ENCODE measurements at regions not wholly inside any gene's neighbourhood (a gene's known extent, or its start where the extent isn't known, plus 50 kb on each side); places are given as distances from the start of the nearest gene placed in this dataset.
"Not testable (repeated sequence)": the region's sequence is repeated elsewhere in the genome, so short reads cannot be mapped to it uniquely, and the experiment has no call there.

GRCh38 chr1:4124631-4125145 lies 224.6 kb upstream of the C1orf174 start:
- no peak for DNase-seq

- DNase-seq = no peak
Observed at GRCh38 chr1:4126251-4126650, 226.2 kb upstream of the C1orf174 start.

GRCh38 chr1:4126731-4127591 lies 226.9 kb upstream of the C1orf174 start:
- no peak for DNase-seq

GRCh38 chr1:4127592-4128140 lies 227.6 kb upstream of the C1orf174 start:
- DNase-seq = no peak

- DNase-seq = no peak
Observed at GRCh38 chr1:4128616-4129015, 228.5 kb upstream of the C1orf174 start.

GRCh38 chr1:4129693-4130092 lies 229.6 kb upstream of the C1orf174 start:
- no peak for DNase-seq

GRCh38 chr1:4130096-4130495 lies 230.0 kb upstream of the C1orf174 start:
- no peak for DNase-seq

- no peak for DNase-seq
Observed at GRCh38 chr1:4131734-4132133, 231.7 kb upstream of the C1orf174 start.

- DNase-seq = no peak
Observed at GRCh38 chr1:4132352-4133296, 232.6 kb upstream of the C1orf174 start.

GRCh38 chr1:4133297-4133938 lies 233.3 kb upstream of the C1orf174 start:
- no peak for DNase-seq

GRCh38 chr1:4133939-4134321 lies 233.9 kb upstream of the C1orf174 start:
- no peak for DNase-seq

- not testable (repeated sequence) for DNase-seq
Observed at GRCh38 chr1:4135853-4136252, 235.8 kb upstream of the C1orf174 start.

- no peak for DNase-seq
Observed at GRCh38 chr1:4137621-4138415, 237.7 kb upstream of the C1orf174 start.

GRCh38 chr1:4139646-4140045 lies 239.6 kb upstream of the C1orf174 start:
- no peak for DNase-seq

GRCh38 chr1:4140241-4140640 lies 240.2 kb upstream of the C1orf174 start:
- DNase-seq = no peak

- DNase-seq = no peak
Observed at GRCh38 chr1:4140821-4141220, 240.7 kb upstream of the C1orf174 start.

- DNase-seq = no peak
Observed at GRCh38 chr1:4144349-4144971, 244.4 kb upstream of the C1orf174 start.

GRCh38 chr1:4146101-4146500 lies 246.0 kb upstream of the C1orf174 start:
- no peak for DNase-seq

- DNase-seq = no peak
Observed at GRCh38 chr1:4146614-4147013, 246.5 kb upstream of the C1orf174 start.

GRCh38 chr1:4147509-4147908 lies 247.4 kb upstream of the C1orf174 start:
- DNase-seq = no peak

- no peak for DNase-seq
Observed at GRCh38 chr1:4149281-4149680, 249.2 kb upstream of the C1orf174 start.
